PC-3 (cell line): ENCODE measurements at regions not wholly inside any gene's neighbourhood (a gene's known extent, or its start where the extent isn't known, plus 50 kb on each side); places are given as distances from the start of the nearest gene placed in this dataset.

Experiments
- CTCF ChIP-seq: fragments of 300-600 bp; sonication (generic); conservative IDR thresholded peaks from 2 replicates; pipeline ENCODE4 v1.5.1; 2017; ENCODE audit warnings: antibody characterized with exemption, low read depth, mild to moderate bottlenecking, low read length
- EZH2 ChIP-seq: fragments of 300-600 bp; sonication (generic); IDR thresholded peaks from one replicate; pipeline ENCODE4 v1.6.1; 2017; ENCODE audit warnings: antibody characterized with exemption, mild to moderate bottlenecking, low read length; ENCODE audit not compliant: unreplicated experiment
- EZH2phosphoT487 ChIP-seq: fragments of 300-600 bp; sonication (generic); IDR thresholded peaks from 2 replicates; pipeline ENCODE4 v1.6.1; 2018; ENCODE audit warnings: mild to moderate bottlenecking, antibody characterized with exemption, low read length, borderline replicate concordance

GRCh38 chr6:120735641-120736040 is 598.6 kb downstream of the TBC1D32 start:
- TF ChIP-seq EZH2 (no peak), CTCF (no peak), EZH2phosphoT487 (no peak)
